Ovary (tissue), 3 donors: ENCODE measurements at regions not wholly inside any gene's neighbourhood (a gene's known extent, or its start where the extent isn't known, plus 50 kb on each side); places are given as distances from the start of the nearest gene placed in this dataset.

Experiments
- EP300 ChIP-seq: sonication (generic); formaldehyde crosslinking; IDR thresholded peaks from one replicate; pipeline ENCODE4 v1.6.1; 2017; ENCODE audit warnings: antibody characterized with exemption
- POLR2A ChIP-seq: fragments of 450-650 bp; IDR thresholded peaks from one replicate; pipeline ENCODE4 v1.6.1; 2017; ENCODE audit warnings: antibody characterized with exemption, mild to moderate bottlenecking, moderate library complexity
- TF ChIP-seq, protein P1 (sequence below), 3 donors: fragments of 450-650 bp in 2 of 3; fragments of 200-600 bp in 1 of 3; IDR thresholded peaks; one replicate each; pipeline versions ENCODE4 v1.5.1 to v1.8.0; 2016 to 2022; ENCODE audit warnings: antibody characterized with exemption in 3 of 3, mild to moderate bottlenecking in 1 of 3
- donor health status: DM: no; HTN: no; CAD: no.

DNA sequence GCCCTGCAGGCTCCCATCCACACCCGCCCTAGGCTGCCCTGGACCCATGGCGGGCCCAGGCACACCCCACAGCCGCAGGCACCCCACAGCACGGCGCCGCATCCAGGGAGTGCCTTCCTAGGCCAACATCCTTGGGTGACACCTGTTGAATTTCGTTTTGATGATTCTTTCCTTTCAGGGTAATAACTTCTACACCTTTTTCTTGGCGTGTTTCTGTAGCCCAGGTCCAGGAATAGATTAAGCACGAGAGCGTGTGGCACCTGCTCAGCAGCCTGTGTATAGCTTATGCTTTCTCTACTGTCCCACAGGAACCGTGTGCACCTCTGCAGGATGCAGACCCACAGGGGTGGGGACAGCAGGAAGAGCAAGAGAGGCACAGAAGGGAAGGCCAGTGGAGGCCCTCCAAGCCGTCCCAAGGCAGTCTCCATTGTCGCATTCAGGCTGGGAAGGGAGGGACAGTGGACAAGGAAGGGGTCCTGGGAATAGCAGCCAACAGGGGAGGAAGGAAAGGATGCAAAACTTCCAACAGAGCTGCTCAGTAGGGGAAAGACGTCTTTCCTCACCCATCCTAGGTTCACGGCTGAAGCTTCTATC is 118.1 kb upstream of the AFDN start:
- TF ChIP-seq, protein P1, sequence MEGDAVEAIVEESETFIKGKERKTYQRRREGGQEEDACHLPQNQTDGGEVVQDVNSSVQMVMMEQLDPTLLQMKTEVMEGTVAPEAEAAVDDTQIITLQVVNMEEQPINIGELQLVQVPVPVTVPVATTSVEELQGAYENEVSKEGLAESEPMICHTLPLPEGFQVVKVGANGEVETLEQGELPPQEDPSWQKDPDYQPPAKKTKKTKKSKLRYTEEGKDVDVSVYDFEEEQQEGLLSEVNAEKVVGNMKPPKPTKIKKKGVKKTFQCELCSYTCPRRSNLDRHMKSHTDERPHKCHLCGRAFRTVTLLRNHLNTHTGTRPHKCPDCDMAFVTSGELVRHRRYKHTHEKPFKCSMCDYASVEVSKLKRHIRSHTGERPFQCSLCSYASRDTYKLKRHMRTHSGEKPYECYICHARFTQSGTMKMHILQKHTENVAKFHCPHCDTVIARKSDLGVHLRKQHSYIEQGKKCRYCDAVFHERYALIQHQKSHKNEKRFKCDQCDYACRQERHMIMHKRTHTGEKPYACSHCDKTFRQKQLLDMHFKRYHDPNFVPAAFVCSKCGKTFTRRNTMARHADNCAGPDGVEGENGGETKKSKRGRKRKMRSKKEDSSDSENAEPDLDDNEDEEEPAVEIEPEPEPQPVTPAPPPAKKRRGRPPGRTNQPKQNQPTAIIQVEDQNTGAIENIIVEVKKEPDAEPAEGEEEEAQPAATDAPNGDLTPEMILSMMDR (IDR thresholded peaks at IDR 0.05): no peak
- TF ChIP-seq POLR2A (no peak), EP300 (no peak)
